ENCODE measurements at regions not wholly inside any gene's neighbourhood (a gene's known extent, or its start where the extent isn't known, plus 50 kb on each side); places are given as distances from the start of the nearest gene placed in this dataset.

- H3K27ac ChIP-seq (replicated peaks in 1 of 4): no peak overlapping the region
- no peak for TF ChIP-seq POLR2AphosphoS5 (IDR thresholded peaks at IDR 0.05)
- TF ChIP-seq CTCF (IDR thresholded peaks at IDR 0.05): no peak
- TF ChIP-seq POLR2A (IDR thresholded peaks at IDR 0.05; ENCODE audit: low read depth): no peak
- no peak for TF ChIP-seq EP300 (IDR thresholded peaks at IDR 0.05)
- intact Hi-C loops (cut with DNase I): no loop called here
- H3K9me3 ChIP-seq: no peaks in the 10 kb centered on the region
- no peaks in the 10 kb centered on the region for H3K27me3 ChIP-seq
- H3K4me3 ChIP-seq: no peak overlapping the region
- no peak for DNase-seq (ENCODE audit: extremely low spot score)
- no peaks in the 10 kb centered on the region for H3K36me3 ChIP-seq
- H3K4me1 ChIP-seq: no peaks in the 10 kb centered on the region
- WGBS: 73% methylated on average over 6 of the region's 6 CpGs
Observed at GRCh38 chr9:109715344-109715743, 64.7 kb upstream of the PALM2AKAP2 start.

GRCh38 chr9:109716631-109717030 is 63.4 kb upstream of the PALM2AKAP2 start:
- H3K4me3 ChIP-seq: no peak overlapping the region
- H3K4me1 ChIP-seq: no peaks in the 10 kb centered on the region
- H3K27ac ChIP-seq (replicated peaks in 1 of 4): no peak overlapping the region
- intact Hi-C loops (cut with DNase I): no loop called here
- H3K27me3 ChIP-seq: no peaks in the 10 kb centered on the region
- TF ChIP-seq CTCF (IDR thresholded peaks at IDR 0.05): no peak
- no peak for TF ChIP-seq POLR2AphosphoS5 (IDR thresholded peaks at IDR 0.05)
- no peaks in the 10 kb centered on the region for H3K9me3 ChIP-seq
- WGBS: 90% methylated on average over 1 of the region's 1 CpG
- DNase-seq (ENCODE audit: extremely low spot score): no peak
- H3K36me3 ChIP-seq: no peaks in the 10 kb centered on the region

- no peak for DNase-seq (ENCODE audit: extremely low spot score)
- TF ChIP-seq CTCF (IDR thresholded peaks at IDR 0.05) (no peak), POLR2A (IDR thresholded peaks at IDR 0.05; ENCODE audit: low read depth) (no peak), POLR2AphosphoS5 (IDR thresholded peaks at IDR 0.05) (no peak), EP300 (IDR thresholded peaks at IDR 0.05) (no peak)
- Histone ChIP-seq H3K27ac (replicated peaks in 1 of 4) (no peak overlapping the region), H3K27me3 (no peaks in the 10 kb centered on the region), H3K4me1 (no peaks in the 10 kb centered on the region), H3K36me3 (no peaks in the 10 kb centered on the region), H3K4me3 (no peak overlapping the region), H3K9me3 (no peaks in the 10 kb centered on the region)
- intact Hi-C loops (cut with DNase I): no loop called here
- WGBS: 75% methylated on average over 2 of the region's 2 CpGs
Observed at GRCh38 chr9:109717342-109717741, 62.7 kb upstream of the PALM2AKAP2 start.

GRCh38 chr9:109718861-109719260 is 61.1 kb upstream of the PALM2AKAP2 start:
- TF ChIP-seq EP300 (IDR thresholded peaks at IDR 0.05) (no peak), POLR2A (IDR thresholded peaks at IDR 0.05; ENCODE audit: low read depth) (no peak), POLR2AphosphoS5 (IDR thresholded peaks at IDR 0.05) (no peak), CTCF (IDR thresholded peaks at IDR 0.05) (no peak)
- no peak for DNase-seq (ENCODE audit: extremely low spot score)
- no peaks in the 10 kb centered on the region for H3K4me1 ChIP-seq
- intact Hi-C loops (cut with DNase I): no loop called here
- no peaks in the 10 kb centered on the region for H3K27me3 ChIP-seq
- no peaks in the 10 kb centered on the region for H3K36me3 ChIP-seq
- WGBS: 70% methylated on average over 3 of the region's 3 CpGs
- H3K27ac ChIP-seq (replicated peaks in 1 of 4): no peak overlapping the region
- H3K4me3 ChIP-seq: no peak overlapping the region
- no peaks in the 10 kb centered on the region for H3K9me3 ChIP-seq

- no peak overlapping the region for H3K27ac ChIP-seq (replicated peaks in 1 of 4)
- no peaks in the 10 kb centered on the region for H3K36me3 ChIP-seq
- intact Hi-C loops (cut with DNase I): no loop called here
- peaks cover 0 to 2% (median 0%) of the 10 kb centered on the region in 4 donors for H3K27me3 ChIP-seq
- no peaks in the 10 kb centered on the region for H3K9me3 ChIP-seq
- no peaks in the 10 kb centered on the region for H3K4me1 ChIP-seq
- no peak for DNase-seq (ENCODE audit: extremely low spot score)
- 52% methylated on average over 2 of the region's 2 CpGs for WGBS
- TF ChIP-seq POLR2A (IDR thresholded peaks at IDR 0.05; ENCODE audit: low read depth): no peak
- TF ChIP-seq POLR2AphosphoS5 (IDR thresholded peaks at IDR 0.05): no peak
- no peak for TF ChIP-seq CTCF (IDR thresholded peaks at IDR 0.05)
- no peak for TF ChIP-seq EP300 (IDR thresholded peaks at IDR 0.05)
- H3K4me3 ChIP-seq: no peak overlapping the region
Observed at GRCh38 chr9:109721001-109721400, 59.0 kb upstream of the PALM2AKAP2 start.
